DND-41 (cell line): ENCODE measurements at regions not wholly inside any gene's neighbourhood (a gene's known extent, or its start where the extent isn't known, plus 50 kb on each side); places are given as distances from the start of the nearest gene placed in this dataset.

ENCODE experiments used
- ATAC-seq: fragments of 200-7000 bp; cut with Tn5 transposase; 3 replicates; pipeline ENCODE4 v1.9.1; 2021; ENCODE audit warnings: low read depth; ENCODE audit not compliant: insufficient read depth
- DNase-seq: peaks from one replicate; pipeline ENCODE4 v3.0.0-alpha.2; 2020
- H2AFZ ChIP-seq: 2 replicates; pipeline ENCODE4 v1.6.0; 2012; ENCODE audit warnings: low read depth, low read length
- H3K27ac ChIP-seq: 2 replicates; pipeline ENCODE4 v1.5.1; 2012; ENCODE audit warnings: low read length, inconsistent platforms
- H3K27me3 ChIP-seq: fragments of 200-600 bp; sonication (generic); 2 replicates; pipeline ENCODE4 v1.6.0; 2012; ENCODE audit warnings: low read length, mild to moderate bottlenecking, inconsistent platforms; ENCODE audit not compliant: insufficient read depth, poor library complexity
- H3K36me3 ChIP-seq: 2 replicates; pipeline ENCODE4 v1.5.1; 2012; ENCODE audit warnings: low read length, inconsistent platforms; ENCODE audit not compliant: insufficient read depth
- H3K4me1 ChIP-seq: 2 replicates; pipeline ENCODE4 v1.5.1; 2012; ENCODE audit warnings: mild to moderate bottlenecking, low read length; ENCODE audit not compliant: insufficient read depth
- H3K4me2 ChIP-seq: 2 replicates; pipeline ENCODE4 v1.6.0; 2012; ENCODE audit warnings: mild to moderate bottlenecking, moderate library complexity, low read length, inconsistent platforms; ENCODE audit not compliant: insufficient read depth
- H3K4me3 ChIP-seq, 2 experiments: fragments of 200-600 bp in 1 of 2; shearing (Covaris generic) in 1 of 2; 2 replicates each; pipeline ENCODE4 v1.5.1; 2012 to 2016; ENCODE audit warnings: inconsistent platforms in 2 of 2, low read length in 2 of 2, mild to moderate bottlenecking in 2 of 2, low read depth in 1 of 2, moderate library complexity in 1 of 2
- H3K79me2 ChIP-seq: 2 replicates; pipeline ENCODE4 v1.6.0; 2012; ENCODE audit warnings: low read length, inconsistent platforms; ENCODE audit not compliant: insufficient read depth
- H3K9ac ChIP-seq: 2 replicates; pipeline ENCODE4 v1.6.0; 2012; ENCODE audit warnings: low read depth, mild to moderate bottlenecking, inconsistent platforms, low read length, moderate library complexity
- H3K9me3 ChIP-seq: 2 replicates; pipeline ENCODE4 v1.5.1; 2012; ENCODE audit warnings: low read length, moderate library complexity, mild to moderate bottlenecking, inconsistent platforms; ENCODE audit not compliant: insufficient read depth, severe bottlenecking
- H4K20me1 ChIP-seq: 2 replicates; pipeline ENCODE4 v1.6.0; 2012; ENCODE audit warnings: low read length; ENCODE audit not compliant: insufficient read depth
- EZH2 ChIP-seq: IDR thresholded peaks from 3 replicates; pipeline ENCODE4 v1.6.1; 2012; ENCODE audit warnings: borderline replicate concordance, low read depth, mild to moderate bottlenecking, moderate library complexity, low read length, inconsistent platforms; ENCODE audit not compliant: severe bottlenecking
- TF ChIP-seq, protein P1 (sequence below): IDR thresholded peaks from 2 replicates; pipeline ENCODE4 v1.5.1; 2012; ENCODE audit warnings: borderline replicate concordance, low read length, moderate library complexity, mild to moderate bottlenecking; ENCODE audit not compliant: poor library complexity, severe bottlenecking; ENCODE audit errors: extremely low read depth

GRCh38 chr3:13205567-13206143 lies 132.4 kb upstream of the IQSEC1 start:
- H3K79me2 ChIP-seq = no peaks in the 10 kb centered on the region
- no peak overlapping the region for H3K27ac ChIP-seq
- H3K4me2 ChIP-seq = no peak overlapping the region
- H4K20me1 ChIP-seq = 0 out of 2 replicates have a peak, but pooled peaks cover 10% of the 10 kb centered on the region
- H3K36me3 ChIP-seq = no peaks in the 10 kb centered on the region
- H3K4me1 ChIP-seq = no peaks in the 10 kb centered on the region
- TF ChIP-seq EZH2 = no peak
- TF ChIP-seq, protein P1, sequence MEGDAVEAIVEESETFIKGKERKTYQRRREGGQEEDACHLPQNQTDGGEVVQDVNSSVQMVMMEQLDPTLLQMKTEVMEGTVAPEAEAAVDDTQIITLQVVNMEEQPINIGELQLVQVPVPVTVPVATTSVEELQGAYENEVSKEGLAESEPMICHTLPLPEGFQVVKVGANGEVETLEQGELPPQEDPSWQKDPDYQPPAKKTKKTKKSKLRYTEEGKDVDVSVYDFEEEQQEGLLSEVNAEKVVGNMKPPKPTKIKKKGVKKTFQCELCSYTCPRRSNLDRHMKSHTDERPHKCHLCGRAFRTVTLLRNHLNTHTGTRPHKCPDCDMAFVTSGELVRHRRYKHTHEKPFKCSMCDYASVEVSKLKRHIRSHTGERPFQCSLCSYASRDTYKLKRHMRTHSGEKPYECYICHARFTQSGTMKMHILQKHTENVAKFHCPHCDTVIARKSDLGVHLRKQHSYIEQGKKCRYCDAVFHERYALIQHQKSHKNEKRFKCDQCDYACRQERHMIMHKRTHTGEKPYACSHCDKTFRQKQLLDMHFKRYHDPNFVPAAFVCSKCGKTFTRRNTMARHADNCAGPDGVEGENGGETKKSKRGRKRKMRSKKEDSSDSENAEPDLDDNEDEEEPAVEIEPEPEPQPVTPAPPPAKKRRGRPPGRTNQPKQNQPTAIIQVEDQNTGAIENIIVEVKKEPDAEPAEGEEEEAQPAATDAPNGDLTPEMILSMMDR = no peak
- ATAC-seq = no peak
- no peaks in the 10 kb centered on the region for H3K27me3 ChIP-seq
- no peak for DNase-seq
- no peak overlapping the region for H3K9ac ChIP-seq
- no peaks in the 10 kb centered on the region for H3K9me3 ChIP-seq
- H3K4me3 ChIP-seq = no peak overlapping the region
- H2AFZ ChIP-seq = no peak overlapping the region

DNA sequence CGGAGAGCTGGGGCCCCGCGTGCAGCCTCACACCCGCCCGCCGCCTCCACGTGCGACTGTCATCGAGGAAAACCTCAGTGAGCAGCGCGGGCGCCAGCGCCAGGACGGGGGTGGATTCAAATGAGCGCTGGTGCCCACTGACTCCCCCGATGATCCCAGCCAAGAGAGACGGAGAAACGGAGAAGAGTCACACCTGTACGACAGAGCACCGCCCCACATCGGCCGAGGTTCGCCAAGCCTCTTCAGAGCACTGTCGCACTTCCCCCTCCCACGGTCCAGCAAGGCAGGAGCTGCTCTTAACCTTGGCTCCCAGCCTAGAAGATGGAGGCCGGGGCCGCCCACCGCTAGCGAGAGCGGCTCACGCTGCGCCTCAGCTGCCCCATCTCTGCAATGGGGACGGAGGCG lies 130.9 kb upstream of the IQSEC1 start:
- Histone ChIP-seq H3K27ac (no peak overlapping the region), H3K4me3 (no peak overlapping the region), H2AFZ (no peak overlapping the region), H3K27me3 (no peaks in the 10 kb centered on the region), H3K36me3 (no peaks in the 10 kb centered on the region), H3K4me1 (no peaks in the 10 kb centered on the region), H4K20me1 (0 out of 2 replicates have a peak, but pooled peaks cover 10% of the 10 kb centered on the region), H3K4me2 (no peak overlapping the region), H3K9me3 (no peaks in the 10 kb centered on the region), H3K9ac (no peak overlapping the region), H3K79me2 (no peaks in the 10 kb centered on the region)
- DNase-seq = no peak
- TF ChIP-seq, protein P1 = no peak
- no peak for TF ChIP-seq EZH2
- ATAC-seq = no peak

GRCh38 chr3:13203398-13204176 lies 130.4 kb upstream of the IQSEC1 start:
- Histone ChIP-seq H3K4me1 (no peaks in the 10 kb centered on the region), H3K27ac (no peak overlapping the region), H4K20me1 (0 out of 2 replicates have a peak, but pooled peaks cover 9% of the 10 kb centered on the region), H3K27me3 (no peaks in the 10 kb centered on the region), H3K36me3 (no peaks in the 10 kb centered on the region), H2AFZ (no peak overlapping the region), H3K79me2 (no peaks in the 10 kb centered on the region), H3K4me2 (no peak overlapping the region), H3K9me3 (no peaks in the 10 kb centered on the region), H3K9ac (no peak overlapping the region), H3K4me3 (no peak overlapping the region)
- TF ChIP-seq EZH2 = no peak
- TF ChIP-seq, protein P1 = no peak
- DNase-seq = no peak
- no peak for ATAC-seq
